ENCODE measurements at regions not wholly inside any gene's neighbourhood (a gene's known extent, or its start where the extent isn't known, plus 50 kb on each side); places are given as distances from the start of the nearest gene placed in this dataset.

GRCh38 chr2:163990101-163990500 lies 254.3 kb upstream of the FIGN start:
- Histone ChIP-seq H3K4me3 (no peak overlapping the region), H3K4me1 (no peaks in the 10 kb centered on the region), H3K9me3 (no peaks in the 10 kb centered on the region), H3K36me3 (no peaks in the 10 kb centered on the region), H3K27ac (no peak overlapping the region), H3K27me3 (replicated peaks in 1 of 7) (no peaks in the 10 kb centered on the region)
- TF ChIP-seq CTCF (IDR thresholded peaks at IDR 0.05 in 8 of 11, conservative IDR thresholded peaks at IDR 0.05 in 3 of 11) (no peak), POLR2A (IDR thresholded peaks at IDR 0.05) (no peak), POLR2AphosphoS5 (IDR thresholded peaks at IDR 0.05) (no peak)
- DNase-seq = no peak
- 76 to 87% (median 84%) methylated on average over 4 of the region's 4 CpGs for WGBS, 5 donors
- intact Hi-C loops (cut with DNase I; ENCODE audit: low total_unique reads) = no loop called here

- DNase-seq = no peak
- H3K36me3 ChIP-seq = no peaks in the 10 kb centered on the region
- TF ChIP-seq CTCF (IDR thresholded peaks at IDR 0.05 in 8 of 11, conservative IDR thresholded peaks at IDR 0.05 in 3 of 11) = no peak
- no peak for TF ChIP-seq POLR2A (IDR thresholded peaks at IDR 0.05)
- no peak for TF ChIP-seq POLR2AphosphoS5 (IDR thresholded peaks at IDR 0.05)
- H3K4me1 ChIP-seq = no peaks in the 10 kb centered on the region
- H3K27ac ChIP-seq = no peak overlapping the region
- H3K27me3 ChIP-seq (replicated peaks in 1 of 7) = no peaks in the 10 kb centered on the region
- WGBS, 5 donors = 83 to 90% (median 88%) methylated on average over 6 of the region's 6 CpGs
- intact Hi-C loops (cut with DNase I; ENCODE audit: low total_unique reads) = no loop called here
- H3K9me3 ChIP-seq = no peaks in the 10 kb centered on the region
- H3K4me3 ChIP-seq = no peak overlapping the region
These were observed 251.6 kb upstream of the FIGN start for GRCh38 chr2:163987175-163987940.

GRCh38 chr2:163984986-163985385 lies 249.2 kb upstream of the FIGN start:
- H3K9me3 ChIP-seq = no peaks in the 10 kb centered on the region
- no peaks in the 10 kb centered on the region for H3K27me3 ChIP-seq (replicated peaks in 1 of 7)
- no peaks in the 10 kb centered on the region for H3K36me3 ChIP-seq
- 77 to 84% (median 82%) methylated on average over 4 of the region's 4 CpGs for WGBS, 5 donors
- H3K4me1 ChIP-seq = no peaks in the 10 kb centered on the region
- TF ChIP-seq POLR2AphosphoS5 (IDR thresholded peaks at IDR 0.05) = no peak
- TF ChIP-seq CTCF (IDR thresholded peaks at IDR 0.05 in 8 of 11, conservative IDR thresholded peaks at IDR 0.05 in 3 of 11) = no peak
- TF ChIP-seq POLR2A (IDR thresholded peaks at IDR 0.05) = no peak
- H3K27ac ChIP-seq = no peak overlapping the region
- DNase-seq = no peak
- H3K4me3 ChIP-seq = no peak overlapping the region
- intact Hi-C loops (cut with DNase I; ENCODE audit: low total_unique reads) = no loop called here

GRCh38 chr2:163983911-163984310 lies 248.1 kb upstream of the FIGN start:
- no peaks in the 10 kb centered on the region for H3K9me3 ChIP-seq
- H3K27me3 ChIP-seq (replicated peaks in 1 of 7) = no peaks in the 10 kb centered on the region
- no peak for TF ChIP-seq CTCF (IDR thresholded peaks at IDR 0.05 in 8 of 11, conservative IDR thresholded peaks at IDR 0.05 in 3 of 11)
- TF ChIP-seq POLR2A (IDR thresholded peaks at IDR 0.05) = no peak
- no peak for TF ChIP-seq POLR2AphosphoS5 (IDR thresholded peaks at IDR 0.05)
- WGBS, 5 donors = 70 to 81% (median 73%) methylated on average over 2 of the region's 2 CpGs
- no peaks in the 10 kb centered on the region for H3K36me3 ChIP-seq
- no peak overlapping the region for H3K4me3 ChIP-seq
- H3K27ac ChIP-seq = no peak overlapping the region
- DNase-seq = no peak
- intact Hi-C loops (cut with DNase I; ENCODE audit: low total_unique reads) = no loop called here
- H3K4me1 ChIP-seq = no peaks in the 10 kb centered on the region

Data from spleen (tissue), 11 donors.